Cardiac fibroblast (primary cell): ENCODE measurements at regions not wholly inside any gene's neighbourhood (a gene's known extent, or its start where the extent isn't known, plus 50 kb on each side); places are given as distances from the start of the nearest gene placed in this dataset.

Experiments
- DNase-seq, 2 donors: peaks; one replicate each; pipeline versions ENCODE4 v3.0.0 to v3.0.0-alpha.2; 2010; ENCODE audit warnings: low read depth in 2 of 2
- H3K4me3 ChIP-seq, 2 donors: replicated peaks in 1 of 2; 1 replicate in 1 of 2; 2 replicates in 1 of 2; pipeline ENCODE4 v1.5.1; 2011; ENCODE audit warnings: low read depth in 2 of 2, low read length in 2 of 2, mild to moderate bottlenecking in 2 of 2, moderate library complexity in 1 of 2
- TF ChIP-seq, protein P1 (sequence below): IDR thresholded peaks from one replicate; pipeline ENCODE4 v1.5.1; 2011; ENCODE audit warnings: low read depth, mild to moderate bottlenecking, low read length, inconsistent platforms

GRCh38 chr1:163565166-163565565, 243.4 kb downstream of the NUF2 start:
- TF ChIP-seq, protein P1, sequence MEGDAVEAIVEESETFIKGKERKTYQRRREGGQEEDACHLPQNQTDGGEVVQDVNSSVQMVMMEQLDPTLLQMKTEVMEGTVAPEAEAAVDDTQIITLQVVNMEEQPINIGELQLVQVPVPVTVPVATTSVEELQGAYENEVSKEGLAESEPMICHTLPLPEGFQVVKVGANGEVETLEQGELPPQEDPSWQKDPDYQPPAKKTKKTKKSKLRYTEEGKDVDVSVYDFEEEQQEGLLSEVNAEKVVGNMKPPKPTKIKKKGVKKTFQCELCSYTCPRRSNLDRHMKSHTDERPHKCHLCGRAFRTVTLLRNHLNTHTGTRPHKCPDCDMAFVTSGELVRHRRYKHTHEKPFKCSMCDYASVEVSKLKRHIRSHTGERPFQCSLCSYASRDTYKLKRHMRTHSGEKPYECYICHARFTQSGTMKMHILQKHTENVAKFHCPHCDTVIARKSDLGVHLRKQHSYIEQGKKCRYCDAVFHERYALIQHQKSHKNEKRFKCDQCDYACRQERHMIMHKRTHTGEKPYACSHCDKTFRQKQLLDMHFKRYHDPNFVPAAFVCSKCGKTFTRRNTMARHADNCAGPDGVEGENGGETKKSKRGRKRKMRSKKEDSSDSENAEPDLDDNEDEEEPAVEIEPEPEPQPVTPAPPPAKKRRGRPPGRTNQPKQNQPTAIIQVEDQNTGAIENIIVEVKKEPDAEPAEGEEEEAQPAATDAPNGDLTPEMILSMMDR = no peak
- DNase-seq = no peak
- no peak overlapping the region for H3K4me3 ChIP-seq

- H3K4me3 ChIP-seq = no peak overlapping the region
- TF ChIP-seq, protein P1 = no peak
- no peak for DNase-seq
Measured at GRCh38 chr1:163570071-163570470, 248.3 kb downstream of the NUF2 start.

- no peak for DNase-seq
- TF ChIP-seq, protein P1 = no peak
- no peak overlapping the region for H3K4me3 ChIP-seq
Measured at GRCh38 chr1:163571950-163572349, 250.2 kb downstream of the NUF2 start.

DNA sequence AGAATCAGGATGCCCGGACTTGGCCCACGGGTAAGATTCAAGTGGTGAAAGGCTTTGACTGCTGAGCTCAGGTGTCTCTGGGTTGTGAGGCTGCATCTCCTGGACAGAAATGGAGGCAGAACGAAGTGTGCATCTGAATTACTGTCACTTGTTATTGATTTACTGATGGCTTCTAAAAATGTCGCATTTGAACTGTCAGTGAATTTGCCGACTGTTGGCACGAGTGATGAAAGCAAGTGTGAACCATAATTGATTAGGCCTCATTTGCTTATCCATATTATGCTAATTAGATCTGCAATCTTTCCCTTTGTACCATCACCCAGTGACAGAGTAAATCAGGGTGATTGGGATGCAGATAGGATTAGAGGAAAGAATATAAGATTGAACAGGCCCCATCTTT, 252.4 kb downstream of the NUF2 start:
- no peak for DNase-seq
- no peak overlapping the region for H3K4me3 ChIP-seq
- TF ChIP-seq, protein P1 = no peak

GRCh38 chr1:163580926-163581325, 259.2 kb downstream of the NUF2 start:
- TF ChIP-seq, protein P1 = no peak
- DNase-seq = no peak
- H3K4me3 ChIP-seq = no peak overlapping the region

DNA sequence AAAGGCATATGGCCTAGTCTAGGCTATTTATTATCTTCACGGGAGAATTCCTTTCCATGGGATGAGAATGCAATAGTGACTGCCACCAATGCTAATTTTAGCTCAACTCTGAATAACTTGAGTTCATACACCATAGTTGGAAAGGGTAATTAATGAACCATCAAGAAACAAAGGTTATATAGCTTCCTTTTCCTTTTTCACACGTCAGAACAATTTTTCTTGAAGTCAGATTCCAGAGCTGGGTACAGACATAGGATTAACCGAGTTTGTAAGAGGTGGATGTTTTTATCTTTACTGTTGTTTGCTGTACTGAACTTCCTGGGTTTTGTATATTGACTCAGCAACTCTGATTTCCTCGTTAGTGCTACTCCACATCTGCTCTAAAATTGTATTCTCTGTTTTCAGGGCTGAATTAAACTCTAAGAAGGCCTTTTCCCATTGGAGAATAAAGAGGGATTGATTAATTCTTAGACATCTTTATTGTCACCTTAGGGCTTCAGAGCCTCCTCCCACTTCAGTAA, 262.0 kb downstream of the NUF2 start:
- no peak overlapping the region for H3K4me3 ChIP-seq
- DNase-seq = no peak
- TF ChIP-seq, protein P1 = no peak

DNA sequence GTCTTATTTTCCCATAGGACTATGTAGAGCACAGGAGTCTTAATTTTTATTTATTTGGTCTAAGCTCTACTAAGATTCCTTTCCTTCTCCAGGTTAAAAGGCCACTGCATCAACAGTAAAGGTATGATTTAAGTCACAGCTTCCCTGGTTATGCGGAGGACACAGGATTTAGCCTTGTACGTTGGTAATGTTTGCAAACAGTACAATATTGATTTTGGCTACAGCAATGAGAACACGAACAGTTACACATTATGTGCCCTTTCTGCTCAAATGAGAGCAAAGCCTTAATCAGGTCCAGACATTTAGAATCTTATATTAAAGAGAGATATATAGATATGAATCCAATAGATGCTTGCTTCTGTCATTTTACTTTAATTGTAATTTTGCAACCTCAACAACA, 264.0 kb downstream of the NUF2 start:
- TF ChIP-seq, protein P1 = no peak
- no peak overlapping the region for H3K4me3 ChIP-seq
- no peak for DNase-seq
